Stomach smooth muscle (tissue), 2 donors: ENCODE measurements at regions not wholly inside any gene's neighbourhood (a gene's known extent, or its start where the extent isn't known, plus 50 kb on each side); places are given as distances from the start of the nearest gene placed in this dataset.

Experiments
- H3K27ac ChIP-seq: one replicate; pipeline ENCODE4 v1.7.0; 2013; ENCODE audit warnings: mild to moderate bottlenecking, low read length, inconsistent platforms
- H3K27me3 ChIP-seq, 2 donors: one replicate each; pipeline ENCODE4 v1.7.0; 2013; ENCODE audit warnings: low read length in 2 of 2; ENCODE audit not compliant: insufficient read depth in 2 of 2, control insufficient read depth in 1 of 2
- H3K36me3 ChIP-seq, 2 donors: one replicate each; pipeline ENCODE4 v1.7.0; 2013; ENCODE audit warnings: low read length in 2 of 2; ENCODE audit not compliant: control insufficient read depth in 2 of 2, insufficient read depth in 2 of 2
- H3K4me1 ChIP-seq: one replicate; pipeline ENCODE4 v1.7.0; 2013; ENCODE audit warnings: low read length; ENCODE audit not compliant: control insufficient read depth, insufficient read depth
- H3K4me3 ChIP-seq, 2 donors: one replicate each; pipeline ENCODE4 v1.7.0; 2013; ENCODE audit warnings: low read length in 2 of 2
- H3K9ac ChIP-seq, 2 donors: one replicate each; pipeline ENCODE4 v1.7.0; 2013; ENCODE audit warnings: low read length in 2 of 2, mild to moderate bottlenecking in 1 of 2
- H3K9me3 ChIP-seq, 2 donors: one replicate each; pipeline ENCODE4 v1.7.0; 2013; ENCODE audit warnings: low read length in 2 of 2; ENCODE audit not compliant: control insufficient read depth in 2 of 2
- donor health status: healthy.
- donor health status: Pancreatic carcinoma.

DNA sequence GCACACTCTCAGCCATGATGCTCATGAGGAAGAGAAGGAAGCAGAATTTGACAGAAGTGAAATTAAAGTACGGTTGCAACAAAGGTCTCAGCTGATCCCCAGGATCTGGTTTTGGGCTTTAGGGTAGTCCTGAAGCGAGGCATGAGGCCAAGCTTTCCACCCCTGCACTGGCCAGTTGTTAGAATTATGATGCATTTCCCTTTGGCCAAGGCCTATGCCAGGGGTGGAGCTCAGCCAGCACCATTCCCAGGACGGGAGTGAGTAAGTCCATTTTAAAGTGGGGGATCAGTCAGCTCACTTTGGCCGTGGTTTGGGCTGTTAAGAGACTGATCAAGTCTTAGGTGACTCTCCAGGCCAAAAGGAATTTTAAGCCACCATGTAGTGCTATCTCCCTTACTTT lies 314.5 kb upstream of the MMADHC start:
- H3K9ac ChIP-seq = no peak overlapping the region
- H3K36me3 ChIP-seq = no peaks in the 10 kb centered on the region
- no peak overlapping the region for H3K4me3 ChIP-seq
- no peak overlapping the region for H3K27ac ChIP-seq
- H3K27me3 ChIP-seq = no peaks in the 10 kb centered on the region
- H3K9me3 ChIP-seq = no peaks in the 10 kb centered on the region
- H3K4me1 ChIP-seq = no peaks in the 10 kb centered on the region

DNA sequence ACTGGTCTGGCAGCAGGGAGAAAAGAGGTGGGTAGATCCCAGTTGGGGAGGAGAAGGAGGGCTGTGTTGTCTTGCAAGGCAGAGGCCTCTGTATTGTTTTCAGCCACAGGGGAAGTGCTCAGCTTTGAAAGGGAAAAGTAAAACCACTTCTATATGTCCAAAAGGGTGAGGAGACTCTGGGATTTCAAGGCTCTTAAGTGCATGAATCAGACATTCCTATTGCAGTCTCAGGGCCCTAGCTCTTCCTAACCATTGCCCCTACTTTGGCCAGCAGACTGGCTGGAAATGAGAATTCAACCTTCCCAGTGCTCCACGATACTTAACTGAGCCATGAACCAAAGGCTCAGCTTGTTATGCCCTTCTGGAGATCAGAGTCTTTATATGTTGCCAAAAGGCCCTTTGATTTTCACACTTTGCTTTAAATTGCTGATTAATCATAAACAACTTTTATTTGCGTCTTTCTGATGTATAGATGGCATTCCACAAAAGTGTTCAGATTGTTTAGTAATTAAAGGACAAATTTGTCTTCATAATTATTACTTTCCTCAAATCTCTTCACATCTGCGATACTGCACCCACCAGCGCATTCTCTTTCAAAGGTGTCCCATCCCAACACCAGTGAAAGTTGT lies 313.8 kb upstream of the MMADHC start:
- no peaks in the 10 kb centered on the region for H3K27me3 ChIP-seq
- no peak overlapping the region for H3K27ac ChIP-seq
- H3K9ac ChIP-seq = no peak overlapping the region
- no peaks in the 10 kb centered on the region for H3K9me3 ChIP-seq
- H3K36me3 ChIP-seq = no peaks in the 10 kb centered on the region
- H3K4me1 ChIP-seq = no peaks in the 10 kb centered on the region
- no peak overlapping the region for H3K4me3 ChIP-seq

DNA sequence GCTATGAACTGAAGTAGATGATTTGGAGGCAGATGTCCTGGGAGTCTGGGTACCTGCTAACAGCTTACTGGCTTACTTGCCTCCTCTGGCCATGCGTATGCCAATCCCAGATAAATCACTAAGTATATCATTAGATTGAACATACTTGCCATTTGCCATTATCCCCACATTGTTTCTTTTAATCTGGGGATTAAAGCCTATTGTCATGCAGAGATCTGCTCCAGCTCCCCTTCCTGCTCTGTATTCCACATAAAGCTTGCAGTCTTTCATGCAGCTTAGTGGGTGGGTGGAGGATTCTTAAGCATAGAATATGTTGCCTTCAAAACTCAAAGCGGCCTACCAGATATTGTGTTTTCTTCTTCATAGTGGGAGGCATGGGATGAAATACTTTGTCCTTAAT lies 311.8 kb upstream of the MMADHC start:
- H3K9me3 ChIP-seq = no peaks in the 10 kb centered on the region
- no peaks in the 10 kb centered on the region for H3K27me3 ChIP-seq
- H3K27ac ChIP-seq = no peak overlapping the region
- H3K9ac ChIP-seq = no peak overlapping the region
- H3K36me3 ChIP-seq = no peaks in the 10 kb centered on the region
- H3K4me3 ChIP-seq = no peak overlapping the region
- H3K4me1 ChIP-seq = no peaks in the 10 kb centered on the region

DNA sequence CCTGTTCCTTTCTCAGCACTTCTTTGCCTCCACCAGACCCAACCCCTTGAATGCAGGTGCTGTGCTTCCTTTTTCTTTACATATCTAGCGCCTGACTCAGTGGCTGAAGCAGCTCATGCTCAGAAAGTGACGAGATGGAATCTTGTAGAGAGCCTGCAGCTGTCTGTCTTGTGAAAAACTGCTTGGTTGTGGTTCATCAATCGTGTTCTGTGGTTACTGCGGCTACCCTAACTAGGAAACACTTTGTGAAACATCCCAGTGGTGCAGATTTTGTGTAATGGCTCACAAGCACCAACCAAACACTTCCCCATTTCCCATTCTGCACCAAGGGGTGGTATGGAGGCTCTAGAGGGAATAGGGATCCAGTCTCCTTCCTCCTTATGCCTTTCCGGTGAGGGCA lies 307.2 kb upstream of the MMADHC start:
- H3K27me3 ChIP-seq = no peaks in the 10 kb centered on the region
- H3K36me3 ChIP-seq = no peaks in the 10 kb centered on the region

DNA sequence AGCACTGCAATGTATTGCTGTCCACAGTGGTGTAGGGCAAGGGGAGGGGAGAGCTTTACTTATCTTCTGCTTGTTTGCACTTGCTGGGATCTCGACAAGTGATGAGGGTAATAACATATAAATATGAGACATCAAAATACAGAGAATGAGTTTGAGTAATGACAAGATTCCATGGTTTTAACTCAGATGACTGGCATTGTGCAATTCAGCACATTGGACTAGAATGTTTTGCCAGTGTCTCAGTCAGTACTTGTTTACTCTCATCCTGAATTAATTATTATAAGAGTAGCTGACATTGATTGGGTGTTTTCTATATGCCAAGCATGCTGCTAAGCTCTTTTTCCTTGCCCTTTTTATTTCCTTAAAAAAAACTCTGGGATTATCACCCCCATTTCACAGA lies 306.7 kb upstream of the MMADHC start:
- H3K27me3 ChIP-seq = no peaks in the 10 kb centered on the region
- no peak overlapping the region for H3K27ac ChIP-seq
- no peaks in the 10 kb centered on the region for H3K4me1 ChIP-seq
- H3K9ac ChIP-seq = no peak overlapping the region
- H3K9me3 ChIP-seq = no peaks in the 10 kb centered on the region
- no peak overlapping the region for H3K4me3 ChIP-seq
- H3K36me3 ChIP-seq = no peaks in the 10 kb centered on the region

More for the DNA sequence above, 307.2 kb upstream of the MMADHC start:
- H3K4me3 ChIP-seq = no peak overlapping the region
- no peaks in the 10 kb centered on the region for H3K9me3 ChIP-seq
- no peak overlapping the region for H3K9ac ChIP-seq
- no peak overlapping the region for H3K27ac ChIP-seq
- H3K4me1 ChIP-seq = no peaks in the 10 kb centered on the region

DNA sequence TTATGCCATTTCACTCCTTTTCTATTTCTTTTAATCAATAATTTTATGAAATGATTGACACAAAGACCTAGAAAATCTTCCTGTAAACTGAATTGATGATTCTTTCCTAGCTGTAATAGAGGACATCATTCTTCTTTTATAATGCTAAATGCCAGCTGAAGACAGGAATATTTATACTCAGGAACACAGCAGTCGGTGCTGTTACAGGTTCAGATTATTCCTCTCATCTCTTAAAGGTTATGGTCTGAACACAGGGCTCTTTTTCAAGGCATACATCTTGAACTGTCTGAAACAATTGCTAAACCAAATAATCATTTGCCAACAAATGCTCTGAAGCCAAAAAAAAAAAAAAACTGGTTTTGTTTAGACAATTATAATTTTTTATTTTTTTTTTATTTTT lies 305.0 kb upstream of the MMADHC start:
- Histone ChIP-seq H3K27ac (no peak overlapping the region), H3K4me3 (no peak overlapping the region)

DNA sequence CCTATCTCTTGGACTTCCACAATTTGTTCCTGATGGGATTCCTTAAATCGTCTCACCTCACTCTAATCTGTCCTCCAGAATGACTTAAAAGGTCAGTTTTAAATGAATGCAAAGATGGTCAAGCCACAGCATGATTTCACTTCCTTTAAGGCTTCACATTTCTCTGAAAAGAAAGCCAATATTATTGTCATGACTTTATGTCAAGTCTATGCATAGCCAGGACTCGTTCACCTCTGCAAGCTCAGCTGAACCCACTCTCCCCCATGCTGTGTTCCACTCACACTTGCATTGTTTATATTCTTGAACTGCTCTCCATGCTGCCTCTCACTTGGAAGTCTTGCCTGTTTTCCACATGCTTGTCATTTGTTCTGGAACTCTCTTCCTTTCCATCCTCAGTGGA lies 298.4 kb upstream of the MMADHC start:
- Histone ChIP-seq H3K27ac (no peak overlapping the region), H3K4me1 (no peaks in the 10 kb centered on the region), H3K36me3 (no peaks in the 10 kb centered on the region), H3K9me3 (no peaks in the 10 kb centered on the region), H3K4me3 (no peak overlapping the region), H3K27me3 (no peaks in the 10 kb centered on the region), H3K9ac (no peak overlapping the region)

More for the DNA sequence above, 305.0 kb upstream of the MMADHC start:
- H3K36me3 ChIP-seq = no peaks in the 10 kb centered on the region
- H3K27me3 ChIP-seq = no peaks in the 10 kb centered on the region
- H3K9me3 ChIP-seq = no peaks in the 10 kb centered on the region
- H3K9ac ChIP-seq = no peak overlapping the region
- no peaks in the 10 kb centered on the region for H3K4me1 ChIP-seq

DNA sequence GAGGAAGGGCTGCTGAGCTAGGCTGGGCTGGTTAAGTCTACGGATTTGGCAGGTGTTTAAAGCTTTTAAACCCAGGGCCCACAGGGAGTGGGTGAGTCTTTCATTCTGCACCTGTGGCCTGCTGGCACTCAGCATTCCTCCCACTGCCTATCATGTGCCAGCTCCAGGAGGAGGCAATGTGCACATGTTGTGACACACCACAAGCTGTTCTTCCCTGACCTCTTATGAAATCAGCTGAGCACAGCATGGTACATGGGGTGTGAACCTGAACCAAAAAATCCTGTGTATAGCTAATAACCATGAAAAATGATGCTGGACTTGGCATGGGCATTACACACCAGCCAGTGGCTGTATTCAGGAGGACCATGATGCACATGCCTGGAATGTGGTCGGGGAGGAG lies 297.9 kb upstream of the MMADHC start:
- H3K9me3 ChIP-seq = no peaks in the 10 kb centered on the region
- no peak overlapping the region for H3K4me3 ChIP-seq
- no peaks in the 10 kb centered on the region for H3K36me3 ChIP-seq
- H3K9ac ChIP-seq = no peak overlapping the region
- H3K27ac ChIP-seq = no peak overlapping the region
- H3K27me3 ChIP-seq = no peaks in the 10 kb centered on the region
- H3K4me1 ChIP-seq = no peaks in the 10 kb centered on the region

DNA sequence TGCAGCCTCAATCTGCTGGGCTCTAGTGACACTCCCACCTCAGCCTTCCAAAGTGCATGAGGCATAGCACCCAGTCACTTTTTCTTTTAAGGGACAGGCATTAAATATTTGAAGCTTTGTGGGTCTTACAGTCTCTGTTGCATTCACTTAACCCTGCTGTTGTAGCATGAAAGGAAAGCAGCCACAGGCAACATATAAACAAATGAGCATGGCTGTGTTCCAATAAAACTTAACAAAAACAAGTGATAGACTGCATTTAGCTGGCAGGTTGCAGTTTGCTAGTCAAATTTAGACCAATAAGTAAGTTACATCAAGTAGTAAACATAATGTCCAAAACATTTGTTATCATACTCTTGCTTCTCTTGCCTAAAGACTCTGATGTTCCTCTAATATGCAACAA lies 297.3 kb upstream of the MMADHC start:
- Histone ChIP-seq H3K4me3 (no peak overlapping the region), H3K27ac (no peak overlapping the region), H3K36me3 (no peaks in the 10 kb centered on the region), H3K9ac (no peak overlapping the region), H3K27me3 (no peaks in the 10 kb centered on the region), H3K4me1 (no peaks in the 10 kb centered on the region), H3K9me3 (no peaks in the 10 kb centered on the region)

DNA sequence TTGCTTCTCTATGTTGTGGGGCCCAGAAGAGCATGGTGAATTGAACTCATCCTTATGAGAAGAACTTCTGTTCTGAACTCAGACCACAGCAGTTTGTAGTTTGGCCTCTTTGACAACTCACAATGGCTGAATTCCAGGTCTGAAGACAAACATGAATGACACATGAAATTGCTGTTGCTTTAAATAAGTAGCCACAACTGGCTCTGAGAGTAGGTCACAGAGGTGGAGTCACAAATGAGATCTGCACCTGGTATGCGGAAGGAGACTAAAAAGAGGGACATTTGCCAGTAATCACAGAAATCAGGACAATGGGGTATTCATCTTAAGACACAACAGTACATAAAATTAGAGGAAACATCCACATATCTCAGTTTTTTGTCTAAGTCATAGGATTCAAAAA lies 290.3 kb upstream of the MMADHC start:
- no peak overlapping the region for H3K27ac ChIP-seq
- H3K9me3 ChIP-seq = no peaks in the 10 kb centered on the region
- no peak overlapping the region for H3K4me3 ChIP-seq
- no peaks in the 10 kb centered on the region for H3K36me3 ChIP-seq
- no peak overlapping the region for H3K9ac ChIP-seq
- no peaks in the 10 kb centered on the region for H3K27me3 ChIP-seq
- H3K4me1 ChIP-seq = no peaks in the 10 kb centered on the region

DNA sequence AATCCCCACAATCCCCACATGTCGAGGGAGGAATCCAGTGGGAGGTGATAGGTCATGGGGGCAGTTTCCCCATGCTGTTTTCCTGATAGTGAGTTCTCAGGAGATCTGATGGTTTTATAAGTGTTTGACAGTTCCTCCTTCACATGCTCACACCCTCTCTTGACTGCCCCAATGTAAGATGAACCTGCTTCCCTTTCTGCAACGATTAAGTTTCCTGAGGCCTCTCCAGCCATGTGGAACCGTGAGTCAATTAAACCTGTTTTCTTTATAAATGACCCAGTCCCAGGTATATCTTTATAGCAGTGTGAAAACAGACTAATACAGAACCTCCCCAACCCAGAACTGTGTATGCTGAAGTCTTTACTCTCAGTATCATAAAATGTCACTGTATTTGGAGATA lies 289.5 kb upstream of the MMADHC start:
- no peaks in the 10 kb centered on the region for H3K4me1 ChIP-seq

More for the DNA sequence above, 289.5 kb upstream of the MMADHC start:
- no peak overlapping the region for H3K27ac ChIP-seq
- H3K27me3 ChIP-seq = no peaks in the 10 kb centered on the region
- H3K9me3 ChIP-seq = no peaks in the 10 kb centered on the region
- H3K9ac ChIP-seq = no peak overlapping the region
- no peak overlapping the region for H3K4me3 ChIP-seq
- H3K36me3 ChIP-seq = no peaks in the 10 kb centered on the region
